Tibial nerve (tissue), 4 donors: ENCODE measurements at regions not wholly inside any gene's neighbourhood (a gene's known extent, or its start where the extent isn't known, plus 50 kb on each side); places are given as distances from the start of the nearest gene placed in this dataset.

Experiments
- CTCF ChIP-seq, 5 experiments: fragments of 200-600 bp in 3 of 5; fragments of 450-650 bp in 2 of 5; sonication (generic) in 3 of 5; IDR thresholded peaks; one replicate each; pipeline ENCODE4 v1.5.1; 2016 to 2019; ENCODE audit warnings: antibody characterized with exemption in 5 of 5, mild to moderate bottlenecking in 3 of 5, moderate library complexity in 2 of 5
- EP300 ChIP-seq, 2 donors: sonication (generic); formaldehyde crosslinking; IDR thresholded peaks; one replicate each; pipeline ENCODE4 v1.6.1; 2017; ENCODE audit warnings: antibody characterized with exemption in 2 of 2, mild to moderate bottlenecking in 1 of 2
- POLR2A ChIP-seq, 2 donors: fragments of 450-650 bp; IDR thresholded peaks; one replicate each; pipeline ENCODE4 v1.6.1; 2017; ENCODE audit warnings: antibody characterized with exemption in 2 of 2, mild to moderate bottlenecking in 2 of 2, moderate library complexity in 2 of 2

GRCh38 chr3:110944782-110945181 is 126.8 kb upstream of the NECTIN3 start:
- TF ChIP-seq CTCF (IDR thresholded peaks at IDR 0.05) = no peak
- no peak for TF ChIP-seq POLR2A (IDR thresholded peaks at IDR 0.05)
- TF ChIP-seq EP300 (IDR thresholded peaks at IDR 0.05) = no peak
